ENCODE measurements at regions not wholly inside any gene's neighbourhood (a gene's known extent, or its start where the extent isn't known, plus 50 kb on each side); places are given as distances from the start of the nearest gene placed in this dataset.

GRCh38 chr18:73535189-73535588 lies 612.4 kb downstream of the FBXO15 start:
- TF ChIP-seq EP300 (IDR thresholded peaks at IDR 0.05) (no peak), CTCF (IDR thresholded peaks at IDR 0.05) (no peak), POLR2A (IDR thresholded peaks at IDR 0.05; ENCODE audit: low read depth) (no peak), POLR2AphosphoS5 (IDR thresholded peaks at IDR 0.05) (no peak)
